Psoas muscle (tissue), 7 donors: ENCODE measurements at regions not wholly inside any gene's neighbourhood (a gene's known extent, or its start where the extent isn't known, plus 50 kb on each side); places are given as distances from the start of the nearest gene placed in this dataset.

Experiments
- ATAC-seq, 4 donors: fragments of 200-7000 bp; cut with Tn5 transposase; one replicate each; pipeline ENCODE4 v1.9.1; 2020; ENCODE audit warnings: moderate library complexity in 3 of 4, mild to moderate bottlenecking in 2 of 4
- DNase-seq, 2 donors: peaks; one replicate each; pipeline ENCODE4 v3.0.0-alpha.2; 2020
- H3K27ac ChIP-seq: fragments of 200-600 bp; one replicate; pipeline ENCODE4 v1.8.0; 2022
- H3K27me3 ChIP-seq, 3 donors: fragments of 200-600 bp in 1 of 3; one replicate each; pipeline versions ENCODE4 v1.6.1 to v1.8.0; 2013 to 2022; ENCODE audit warnings: low read length in 2 of 3, mild to moderate bottlenecking in 2 of 3, moderate library complexity in 1 of 3; ENCODE audit not compliant: insufficient read depth in 3 of 3
- H3K36me3 ChIP-seq, 2 donors: fragments of 200-600 bp in 1 of 2; one replicate each; pipeline versions ENCODE4 v1.6.1 to v1.8.0; 2013 to 2022; ENCODE audit warnings: low read depth in 1 of 2, mild to moderate bottlenecking in 1 of 2, moderate library complexity in 1 of 2; ENCODE audit not compliant: insufficient read depth in 1 of 2
- H3K4me1 ChIP-seq: fragments of 200-600 bp; one replicate; pipeline ENCODE4 v1.8.0; 2022
- H3K4me3 ChIP-seq: fragments of 200-600 bp; one replicate; pipeline ENCODE4 v1.8.0; 2022; ENCODE audit warnings: mild to moderate bottlenecking
- H3K9me3 ChIP-seq: fragments of 200-600 bp; one replicate; pipeline ENCODE4 v1.8.0; 2022
- CTCF ChIP-seq: fragments of 200-600 bp; IDR thresholded peaks from one replicate; pipeline ENCODE4 v1.8.0; 2022; ENCODE audit warnings: antibody characterized with exemption
- WGBS, 3 donors: extraction: QIAGEN DNeasy Blood & Tissue Kit; methylation state at CpG; one replicate each; pipeline versions ENCODE4 v1.1.6 to v1.1.7; 2013; 5-methylcytosine and 5-hydroxymethylcytosine counted together
- intact Hi-C, 2 donors: fragments of 100-400 bp; cut with DNase I; formaldehyde crosslinking; loops; one replicate each; pipeline versions ENCODE4 v1.11.0 to v1.14.2; 2022
- donor health status: healthy with polysubstance abuse.
- donor health status: DM: no; HTN: no; CAD: no; lungs with moderate emphysema.
- donor health status: Bipolar disorder and iron deficiency.
- donor health status: healthy.
- donor health status: DM: yes; HTN: yes; CAD: no.
- donor health status: DM: no; HTN: no; CAD: no.
- donor health status: DM: yes; HTN: yes; CAD: no.

DNA sequence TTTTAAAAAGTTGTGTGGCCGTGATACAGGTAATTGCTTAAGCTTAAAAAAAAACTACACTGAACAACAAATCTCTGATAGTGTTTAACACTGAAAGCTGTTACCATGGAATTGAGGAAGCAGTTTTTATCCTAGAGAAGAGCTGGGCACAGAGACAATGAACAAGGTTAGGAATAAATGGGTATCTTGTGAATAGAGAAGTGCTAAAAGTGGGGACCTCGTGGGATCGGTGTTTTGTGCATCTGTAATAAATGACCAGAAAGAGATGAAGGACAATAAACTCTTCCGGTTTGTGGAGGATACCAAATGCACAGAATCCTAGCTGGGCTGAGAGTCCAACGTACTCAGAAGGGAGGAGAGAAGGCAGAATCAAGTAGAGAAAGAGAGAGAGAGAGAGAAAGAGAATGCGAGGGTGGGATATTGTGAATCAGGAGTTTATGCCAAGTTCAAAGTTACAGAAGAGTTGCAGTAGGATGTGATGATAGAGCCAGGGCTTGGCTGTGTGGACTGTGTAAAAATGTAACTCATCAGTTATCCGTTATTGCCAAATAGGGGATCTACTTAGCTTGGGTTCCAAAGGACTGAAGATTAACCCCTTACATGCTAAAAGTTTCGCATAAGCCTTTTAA is 148.9 kb downstream of the IL20RB start:
- Histone ChIP-seq H3K4me3 (no peak overlapping the region), H3K27me3 (peaks cover 0 to 8% (median 5%) of the 10 kb centered on the region in 3 donors), H3K9me3 (no peaks in the 10 kb centered on the region), H3K27ac (no peak overlapping the region), H3K36me3 (no peaks in the 10 kb centered on the region), H3K4me1 (no peaks in the 10 kb centered on the region)
- no peak for DNase-seq
- 42 to 47% (median 45%) methylated on average over 8 of the region's 8 CpGs for WGBS, 3 donors
- intact Hi-C loops: loop anchor here (5.0 to 10.0 kb wide), 3 partner anchors 688 to 866 kb away; no protein-coding TSS in a partner anchor
- no peak for TF ChIP-seq CTCF
- ATAC-seq: no peak

DNA sequence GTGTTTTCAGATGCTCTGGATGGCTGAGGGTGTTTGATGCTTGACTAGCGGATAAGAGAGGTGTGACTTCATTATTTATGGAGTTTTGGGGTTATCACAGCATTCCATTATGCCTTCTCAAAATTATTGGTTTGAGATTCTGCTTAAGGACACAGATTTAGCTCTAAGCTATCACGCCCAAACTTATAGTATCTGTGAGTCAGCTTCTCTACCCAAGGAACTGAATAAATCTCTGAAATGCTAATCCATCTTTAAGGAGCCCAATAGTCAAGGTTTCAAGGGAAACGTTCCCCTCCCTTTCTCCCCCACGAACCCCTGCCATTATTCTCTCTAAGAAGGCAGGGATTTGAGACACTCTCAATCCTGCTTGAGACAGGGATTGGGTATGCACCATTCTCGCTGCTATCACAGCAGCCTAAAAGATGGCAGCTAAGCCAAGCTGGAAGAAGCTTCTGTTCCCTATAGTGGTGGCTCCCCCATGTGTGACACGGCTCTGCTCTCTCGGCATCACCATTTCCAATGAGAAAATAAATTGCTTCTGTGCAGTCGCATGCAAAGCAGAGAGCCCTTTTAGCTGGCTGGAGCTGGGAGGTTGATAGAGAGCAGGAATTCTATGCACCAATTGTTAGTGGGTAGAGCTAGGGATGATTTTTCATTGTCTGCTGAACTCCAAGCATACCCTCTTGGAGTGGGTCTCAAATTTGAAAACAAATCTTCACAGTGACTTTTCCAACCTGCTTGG is 151.1 kb downstream of the IL20RB start:
- Histone ChIP-seq H3K4me1 (no peaks in the 10 kb centered on the region), H3K4me3 (no peak overlapping the region), H3K9me3 (no peaks in the 10 kb centered on the region), H3K36me3 (no peaks in the 10 kb centered on the region), H3K27ac (no peak overlapping the region), H3K27me3 (peaks cover 0 to 8% (median 5%) of the 10 kb centered on the region in 3 donors)
- ATAC-seq (no peak), DNase-seq (no peak)
- no peak for TF ChIP-seq CTCF
- 63 to 69% (median 68%) methylated on average over 8 of the region's 8 CpGs for WGBS, 3 donors
- intact Hi-C loops: loop anchor here (5.0 to 10.0 kb wide), 3 partner anchors 686 to 863 kb away; no protein-coding TSS in a partner anchor

- ATAC-seq (no peak), DNase-seq (no peak)
- no peaks in the 10 kb centered on the region for H3K4me1 ChIP-seq
- H3K4me3 ChIP-seq: no peak overlapping the region
- TF ChIP-seq CTCF: peak; percentile 63
- H3K27ac ChIP-seq: no peak overlapping the region
- H3K36me3 ChIP-seq: no peaks in the 10 kb centered on the region
- intact Hi-C loops: no loop called here
- H3K9me3 ChIP-seq: no peaks in the 10 kb centered on the region
- peaks cover 0 to 8% (median 5%) of the 10 kb centered on the region in 3 donors for H3K27me3 ChIP-seq
- 22 to 32% (median 29%) methylated on average over 3 of the region's 3 CpGs for WGBS, 3 donors
These were observed 152.7 kb downstream of the IL20RB start for GRCh38 chr3:137110392-137110996.

DNA sequence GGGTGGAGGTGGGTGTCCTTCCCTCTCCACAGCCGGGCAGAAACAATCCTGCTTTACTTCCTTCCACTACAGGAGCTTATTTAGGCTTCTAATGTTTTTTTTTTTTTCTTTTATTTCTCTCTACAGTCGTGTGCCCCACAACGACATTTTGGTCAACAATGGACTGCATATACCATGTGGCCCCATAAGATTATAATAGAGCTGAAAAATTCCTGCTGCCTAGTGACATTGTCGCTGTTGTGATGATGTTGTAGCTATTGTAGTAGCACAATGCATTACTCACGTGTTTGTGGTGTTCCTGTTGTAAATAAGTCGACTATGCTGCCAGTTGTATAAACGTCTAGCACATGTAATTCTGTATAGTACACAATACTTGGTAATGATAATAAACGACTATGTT is 153.7 kb downstream of the IL20RB start:
- no peaks in the 10 kb centered on the region for H3K36me3 ChIP-seq
- ATAC-seq (no peak), DNase-seq (no peak)
- TF ChIP-seq CTCF: no peak
- intact Hi-C loops: no loop called here
- H3K4me1 ChIP-seq: no peaks in the 10 kb centered on the region
- WGBS, 3 donors: 73 to 81% (median 78%) methylated on average over 8 of the region's 8 CpGs
- H3K27ac ChIP-seq: no peak overlapping the region
- no peaks in the 10 kb centered on the region for H3K9me3 ChIP-seq
- peaks cover 0 to 12% (median 5%) of the 10 kb centered on the region in 3 donors for H3K27me3 ChIP-seq
- H3K4me3 ChIP-seq: no peak overlapping the region
